ENCODE measurements at regions not wholly inside any gene's neighbourhood (a gene's known extent, or its start where the extent isn't known, plus 50 kb on each side); places are given as distances from the start of the nearest gene placed in this dataset.

- no peak for DNase-seq (ENCODE audit: low read depth, low spot score)
These were observed 213.0 kb upstream of the NCAM1 start for GRCh38 chr11:112748252-112748651.

GRCh38 chr11:112748713-112749543 is 212.3 kb upstream of the NCAM1 start:
- no peak for DNase-seq (ENCODE audit: low read depth, low spot score)

GRCh38 chr11:112751329-112751728 is 209.9 kb upstream of the NCAM1 start:
- DNase-seq (ENCODE audit: low read depth, low spot score) = no peak

GRCh38 chr11:112751772-112752171 is 209.4 kb upstream of the NCAM1 start:
- no peak for DNase-seq (ENCODE audit: low read depth, low spot score)

- no peak for DNase-seq (ENCODE audit: low read depth, low spot score)
These were observed 208.7 kb upstream of the NCAM1 start for GRCh38 chr11:112752563-112752962.

GRCh38 chr11:112753706-112754105 is 207.5 kb upstream of the NCAM1 start:
- DNase-seq (ENCODE audit: low read depth, low spot score) = no peak

GRCh38 chr11:112759418-112759817 is 201.8 kb upstream of the NCAM1 start:
- no peak for DNase-seq (ENCODE audit: low read depth, low spot score)

GRCh38 chr11:112760396-112761059 is 200.7 kb upstream of the NCAM1 start:
- DNase-seq (ENCODE audit: low read depth, low spot score) = no peak

- DNase-seq (ENCODE audit: low read depth, low spot score) = no peak
These were observed 199.1 kb upstream of the NCAM1 start for GRCh38 chr11:112761911-112762706.

GRCh38 chr11:112762707-112763090 is 198.5 kb upstream of the NCAM1 start:
- DNase-seq (ENCODE audit: low read depth, low spot score) = no peak

- DNase-seq (ENCODE audit: low read depth, low spot score) = no peak
These were observed 195.9 kb upstream of the NCAM1 start for GRCh38 chr11:112765337-112765736.

GRCh38 chr11:112769170-112769569 is 192.1 kb upstream of the NCAM1 start:
- DNase-seq (ENCODE audit: low read depth, low spot score) = no peak

GRCh38 chr11:112769584-112769983 is 191.6 kb upstream of the NCAM1 start:
- no peak for DNase-seq (ENCODE audit: low read depth, low spot score)

- DNase-seq (ENCODE audit: low read depth, low spot score) = no peak
These were observed 191.2 kb upstream of the NCAM1 start for GRCh38 chr11:112770033-112770432.

- DNase-seq (ENCODE audit: low read depth, low spot score) = no peak
These were observed 190.7 kb upstream of the NCAM1 start for GRCh38 chr11:112770487-112770886.

- DNase-seq (ENCODE audit: low read depth, low spot score) = no peak
These were observed 189.4 kb upstream of the NCAM1 start for GRCh38 chr11:112771851-112772250.

- no peak for DNase-seq (ENCODE audit: low read depth, low spot score)
These were observed 188.0 kb upstream of the NCAM1 start for GRCh38 chr11:112773264-112773663.

- DNase-seq (ENCODE audit: low read depth, low spot score) = no peak
These were observed 184.4 kb upstream of the NCAM1 start for GRCh38 chr11:112776834-112777233.

GRCh38 chr11:112777283-112777751 is 183.9 kb upstream of the NCAM1 start:
- DNase-seq (ENCODE audit: low read depth, low spot score) = no peak

- DNase-seq (ENCODE audit: low read depth, low spot score) = no peak
These were observed 182.9 kb upstream of the NCAM1 start for GRCh38 chr11:112778091-112778876.

- DNase-seq (ENCODE audit: low read depth, low spot score) = no peak
These were observed 182.3 kb upstream of the NCAM1 start for GRCh38 chr11:112778877-112779266.
